Testis (tissue), 2 donors: ENCODE measurements at regions not wholly inside any gene's neighbourhood (a gene's known extent, or its start where the extent isn't known, plus 50 kb on each side); places are given as distances from the start of the nearest gene placed in this dataset.

ENCODE experiments used
- POLR2A ChIP-seq: fragments of 450-650 bp; IDR thresholded peaks from one replicate; pipeline ENCODE4 v1.6.1; 2017; ENCODE audit warnings: antibody characterized with exemption, mild to moderate bottlenecking, moderate library complexity
- TF ChIP-seq, protein P1 (sequence below), 3 experiments: fragments of 450-650 bp in 2 of 3; fragments of 200-600 bp in 1 of 3; sonication (generic) in 1 of 3; IDR thresholded peaks; one replicate each; pipeline ENCODE4 v1.5.1; 2016 to 2019; ENCODE audit warnings: antibody characterized with exemption in 3 of 3, mild to moderate bottlenecking in 2 of 3, moderate library complexity in 1 of 3

GRCh38 chr4:42280327-42281095 is 116.8 kb upstream of the SHISA3 start:
- TF ChIP-seq, protein P1, sequence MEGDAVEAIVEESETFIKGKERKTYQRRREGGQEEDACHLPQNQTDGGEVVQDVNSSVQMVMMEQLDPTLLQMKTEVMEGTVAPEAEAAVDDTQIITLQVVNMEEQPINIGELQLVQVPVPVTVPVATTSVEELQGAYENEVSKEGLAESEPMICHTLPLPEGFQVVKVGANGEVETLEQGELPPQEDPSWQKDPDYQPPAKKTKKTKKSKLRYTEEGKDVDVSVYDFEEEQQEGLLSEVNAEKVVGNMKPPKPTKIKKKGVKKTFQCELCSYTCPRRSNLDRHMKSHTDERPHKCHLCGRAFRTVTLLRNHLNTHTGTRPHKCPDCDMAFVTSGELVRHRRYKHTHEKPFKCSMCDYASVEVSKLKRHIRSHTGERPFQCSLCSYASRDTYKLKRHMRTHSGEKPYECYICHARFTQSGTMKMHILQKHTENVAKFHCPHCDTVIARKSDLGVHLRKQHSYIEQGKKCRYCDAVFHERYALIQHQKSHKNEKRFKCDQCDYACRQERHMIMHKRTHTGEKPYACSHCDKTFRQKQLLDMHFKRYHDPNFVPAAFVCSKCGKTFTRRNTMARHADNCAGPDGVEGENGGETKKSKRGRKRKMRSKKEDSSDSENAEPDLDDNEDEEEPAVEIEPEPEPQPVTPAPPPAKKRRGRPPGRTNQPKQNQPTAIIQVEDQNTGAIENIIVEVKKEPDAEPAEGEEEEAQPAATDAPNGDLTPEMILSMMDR (IDR thresholded peaks at IDR 0.05): peak in 2 of 3 experiments; percentile 46 to 66
- TF ChIP-seq POLR2A: no peak
